Astrocyte of the spinal cord (primary cell): ENCODE measurements at regions not wholly inside any gene's neighbourhood (a gene's known extent, or its start where the extent isn't known, plus 50 kb on each side); places are given as distances from the start of the nearest gene placed in this dataset.

Experiments
- DNase-seq: peaks from one replicate; pipeline ENCODE4 v3.0.0; 2011; ENCODE audit warnings: low read depth, low spot score
- H3K4me3 ChIP-seq: 2 replicates; pipeline ENCODE4 v1.5.1; 2011; ENCODE audit warnings: low read depth, mild to moderate bottlenecking, low read length, moderate library complexity
- CTCF ChIP-seq: IDR thresholded peaks from 2 replicates; pipeline ENCODE4 v1.5.1; 2012; ENCODE audit warnings: low read depth, mild to moderate bottlenecking, low read length, inconsistent platforms
- in situ Hi-C: cut with HindIII; loops from 2 replicates; pipeline ENCODE4 v1.10.0; 2017; ENCODE audit warnings: low sequenced_read_pairs

GRCh38 chr17:13442361-13442760 lies 159.4 kb downstream of the HS3ST3A1 start:
- DNase-seq = no peak
- no peak overlapping the region for H3K4me3 ChIP-seq
- in situ Hi-C loops = no loop called here
- no peak for TF ChIP-seq CTCF

- no peak overlapping the region for H3K4me3 ChIP-seq
- TF ChIP-seq CTCF = no peak
- in situ Hi-C loops = no loop called here
- no peak for DNase-seq
Measured at GRCh38 chr17:13441873-13442272, 159.9 kb downstream of the HS3ST3A1 start.

GRCh38 chr17:13437966-13438779 lies 163.6 kb downstream of the HS3ST3A1 start:
- no peak overlapping the region for H3K4me3 ChIP-seq
- TF ChIP-seq CTCF = no peak
- DNase-seq = peak; percentile 78
- in situ Hi-C loops = no loop called here

- DNase-seq = no peak
- in situ Hi-C loops = no loop called here
- H3K4me3 ChIP-seq = no peak overlapping the region
- TF ChIP-seq CTCF = no peak
Measured at GRCh38 chr17:13435230-13435629, 166.5 kb downstream of the HS3ST3A1 start.

GRCh38 chr17:13429201-13429600 lies 172.5 kb downstream of the HS3ST3A1 start:
- peak; percentile 70 for DNase-seq
- in situ Hi-C loops = no loop called here
- TF ChIP-seq CTCF = no peak
- H3K4me3 ChIP-seq = no peak overlapping the region

GRCh38 chr17:13428611-13429042 lies 173.1 kb downstream of the HS3ST3A1 start:
- in situ Hi-C loops = no loop called here
- H3K4me3 ChIP-seq = no peak overlapping the region
- no peak for DNase-seq
- TF ChIP-seq CTCF = no peak
